Stimulated activated CD4-positive, alpha-beta T cell treated with anti-CD3 and anti-CD28 coated beads, Interleukin-15, amount 100 ng/mL, for 48 hours (primary cell): ENCODE measurements at regions not wholly inside any gene's neighbourhood (a gene's known extent, or its start where the extent isn't known, plus 50 kb on each side); places are given as distances from the start of the nearest gene placed in this dataset.
"Not testable (repeated sequence)": the region's sequence is repeated elsewhere in the genome, so short reads cannot be mapped to it uniquely, and the experiment has no call there.

Experiments
- DNase-seq, 2 donors: peaks; one replicate each; pipeline ENCODE4 v3.0.0-alpha.2; 2020; ENCODE audit warnings: low read depth in 2 of 2

DNA sequence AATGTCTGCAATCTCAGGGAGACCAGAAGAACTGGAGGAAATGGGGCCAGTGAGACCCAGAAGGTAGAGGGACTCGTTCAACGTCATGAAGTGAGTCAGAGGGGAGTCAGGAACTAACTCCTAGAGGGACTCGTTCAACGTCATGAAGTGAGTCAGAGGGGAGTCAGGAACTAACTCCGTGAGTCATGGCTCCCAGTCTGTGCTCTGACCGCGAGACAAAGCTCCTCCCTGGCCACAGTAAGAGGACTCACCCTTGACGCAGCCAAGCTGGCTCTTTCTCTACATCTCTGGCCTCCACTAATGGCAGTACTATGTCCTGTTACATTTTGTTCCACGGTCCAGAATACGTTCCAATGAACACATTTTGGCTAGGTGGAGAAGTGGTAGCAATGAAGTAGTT, 902.5 kb downstream of the KCNJ2 start:
- DNase-seq = no peak

DNA sequence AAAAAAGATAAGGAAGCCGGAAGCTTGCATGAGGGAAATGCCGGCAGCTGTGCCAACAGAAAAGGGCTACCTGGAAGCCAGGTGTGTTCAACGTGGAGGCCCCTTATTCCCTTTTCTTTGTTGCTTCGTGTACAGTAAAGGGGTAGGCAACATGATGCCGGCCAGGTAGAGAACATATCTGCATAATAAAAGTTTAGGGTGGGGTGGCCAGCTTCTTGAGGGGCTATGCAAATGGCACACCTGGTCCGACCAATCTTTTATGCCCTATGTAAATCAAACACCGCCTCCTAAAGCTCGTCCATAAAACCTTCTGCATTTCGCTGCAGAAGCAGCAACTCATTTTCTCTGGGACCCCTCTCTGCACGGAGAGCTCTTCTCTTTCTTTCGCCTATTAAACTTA, 911.6 kb downstream of the KCNJ2 start:
- no peak for DNase-seq

DNA sequence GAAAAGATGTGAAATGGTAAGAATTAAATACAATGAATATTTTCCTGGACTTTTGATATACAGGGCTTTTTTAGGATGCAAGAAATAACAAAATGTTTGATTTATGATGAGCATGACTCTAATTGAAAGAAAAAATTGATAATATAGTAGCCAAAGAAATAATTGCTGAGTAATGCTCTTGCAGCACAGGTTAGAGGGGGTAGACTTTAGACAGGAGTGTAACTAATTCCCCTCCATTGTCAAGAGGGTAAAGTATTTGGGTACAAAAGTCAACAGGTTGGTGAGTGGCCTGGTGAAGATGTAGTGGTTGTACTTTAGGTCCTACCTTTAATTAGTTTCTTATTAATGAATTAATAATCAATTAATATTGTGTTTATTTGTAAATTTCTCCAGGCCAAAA, 912.3 kb downstream of the KCNJ2 start:
- no peak for DNase-seq

DNA sequence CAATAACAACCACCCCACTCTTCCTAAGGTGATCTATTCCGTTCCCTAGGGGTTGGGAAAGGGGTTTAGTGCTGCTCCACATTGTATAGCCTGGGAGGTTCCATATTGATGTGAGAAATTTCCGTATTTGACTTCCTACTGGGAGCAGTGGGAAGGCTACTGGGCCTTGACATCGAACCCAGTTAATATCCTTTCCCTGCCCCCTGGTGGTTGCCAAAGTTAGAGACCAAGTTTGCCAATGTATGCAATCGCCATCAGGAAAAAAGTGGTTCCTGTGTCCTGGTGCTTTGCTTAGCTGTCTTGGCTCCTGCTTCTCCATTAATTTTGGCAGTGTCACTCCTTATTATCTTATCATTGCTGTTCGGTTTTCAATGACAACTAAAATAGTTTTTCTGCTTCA, 914.9 kb downstream of the KCNJ2 start:
- no peak for DNase-seq

DNA sequence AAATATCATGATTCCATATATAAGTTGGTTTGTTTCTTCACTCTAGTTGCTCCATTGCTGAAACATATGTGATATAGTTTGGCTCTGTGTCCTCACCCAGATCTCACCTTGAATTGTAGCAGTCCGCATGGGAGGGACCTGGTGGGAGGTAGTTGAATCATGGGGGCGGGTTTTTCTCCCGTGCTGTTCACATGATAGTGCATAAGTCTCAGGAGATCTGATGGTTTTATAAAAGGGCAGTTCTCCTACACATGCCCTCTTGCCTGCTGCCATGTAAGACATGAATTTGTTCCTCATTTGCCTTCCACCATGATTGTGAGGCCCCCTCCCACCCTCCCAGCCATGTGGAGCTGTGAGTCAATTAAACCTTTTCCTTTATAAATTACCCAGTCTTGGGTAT, 915.5 kb downstream of the KCNJ2 start:
- no peak for DNase-seq

DNA sequence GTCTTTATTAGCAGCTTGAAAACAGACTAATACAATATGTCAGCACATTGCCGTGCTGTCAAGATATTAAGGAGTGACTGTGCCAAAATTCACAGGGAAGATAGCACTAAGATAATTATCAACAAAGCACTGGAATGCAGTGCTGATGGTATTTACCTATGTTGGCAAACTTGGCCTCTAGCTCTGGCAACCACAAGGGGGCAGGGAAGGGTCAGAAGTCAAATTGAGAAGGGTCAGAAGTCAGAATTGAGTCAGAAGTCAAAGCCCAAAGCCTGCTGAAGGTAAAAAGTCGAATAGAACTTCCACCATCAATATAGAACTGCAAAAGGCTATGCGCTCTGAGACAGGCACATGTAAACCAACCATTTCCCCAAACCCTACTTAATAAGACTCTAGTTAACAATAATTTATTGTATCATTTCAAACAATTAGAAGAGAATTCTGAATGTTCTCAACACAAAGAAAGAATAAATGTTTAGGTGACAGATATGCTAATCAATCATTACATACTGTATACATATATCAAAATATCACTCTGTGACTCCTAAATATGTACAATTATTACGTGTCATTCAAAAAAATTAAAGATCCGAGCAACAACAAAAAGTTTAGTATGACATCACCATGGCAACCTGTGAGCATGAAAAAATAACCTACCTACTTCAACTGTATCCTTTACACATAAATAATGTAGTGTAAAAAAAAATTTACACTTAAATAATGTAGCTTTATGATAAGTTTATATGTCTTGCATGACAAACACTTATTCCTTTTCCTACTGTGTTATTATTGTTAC, 916.1 kb downstream of the KCNJ2 start:
- no peak for DNase-seq

DNA sequence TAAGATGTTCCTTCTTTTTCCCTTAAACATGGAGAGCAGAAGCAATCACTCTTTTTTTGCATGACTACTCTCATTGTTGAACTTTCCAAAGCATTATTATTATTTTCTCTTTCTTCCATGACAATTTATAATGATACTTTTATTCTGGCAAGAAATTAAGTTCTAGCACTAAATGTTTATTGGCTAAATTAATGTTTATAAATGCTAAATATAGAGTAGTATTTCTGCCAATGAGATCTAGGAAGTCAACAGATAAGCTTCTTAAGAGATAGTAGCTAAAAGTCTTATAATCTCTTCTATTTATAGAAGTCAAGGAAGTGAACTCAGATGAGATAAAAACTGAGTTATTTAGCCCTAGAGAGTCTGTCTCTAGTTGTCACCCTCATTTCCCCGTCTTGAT, 920.1 kb downstream of the KCNJ2 start:
- no peak for DNase-seq

DNA sequence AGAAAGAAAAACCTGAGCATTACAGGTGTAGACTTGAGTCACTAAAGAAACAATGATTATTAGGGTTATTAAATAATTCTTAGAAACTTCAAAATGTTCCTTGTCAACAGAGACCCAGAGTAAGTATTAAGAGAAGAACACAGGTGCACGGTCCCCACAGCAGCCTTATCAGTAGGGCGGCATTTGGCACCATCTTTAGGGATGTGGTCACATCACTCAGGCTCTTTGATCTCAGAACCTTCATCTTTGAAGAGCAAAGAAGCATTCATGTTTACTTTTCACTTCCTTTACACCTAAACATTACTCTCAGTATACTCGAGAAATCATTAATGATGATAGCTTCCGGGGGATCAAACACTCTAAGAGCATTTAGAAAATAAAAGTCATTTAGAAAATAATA, 928.7 kb downstream of the KCNJ2 start:
- no peak for DNase-seq

DNA sequence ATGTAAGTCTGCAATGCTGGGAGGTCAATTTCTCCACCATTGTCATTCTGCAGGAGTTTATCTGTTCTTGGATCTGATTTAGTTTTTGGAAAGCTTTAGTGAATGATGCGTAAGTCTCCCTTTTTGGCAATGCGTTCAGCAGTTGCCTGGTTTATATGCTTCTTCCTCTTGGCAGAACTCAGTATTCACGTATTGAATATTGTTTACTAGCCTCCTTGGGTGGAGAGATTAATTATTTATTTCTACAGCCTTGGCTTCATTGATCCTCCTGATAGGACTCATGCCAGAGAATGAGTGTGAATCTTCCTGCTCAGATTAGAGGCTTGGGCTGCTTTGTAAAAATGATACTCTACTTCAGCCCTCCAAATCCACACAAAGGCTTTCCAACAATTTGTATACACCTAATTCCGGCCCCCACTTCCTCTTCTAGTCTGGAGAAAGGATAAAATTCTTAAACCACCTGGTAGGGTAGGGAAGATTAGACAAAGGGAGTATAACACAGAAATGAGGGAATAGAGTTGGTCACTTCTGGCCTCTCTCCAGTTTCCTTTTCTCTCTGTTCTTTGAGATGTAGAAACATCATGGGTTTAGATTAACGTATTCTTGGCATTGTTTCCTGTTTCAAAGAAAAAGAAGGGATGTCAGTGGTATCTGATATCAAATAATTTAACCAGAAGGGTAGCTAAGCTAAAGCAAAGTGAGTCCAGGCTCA, 929.8 kb downstream of the KCNJ2 start:
- no peak for DNase-seq

DNA sequence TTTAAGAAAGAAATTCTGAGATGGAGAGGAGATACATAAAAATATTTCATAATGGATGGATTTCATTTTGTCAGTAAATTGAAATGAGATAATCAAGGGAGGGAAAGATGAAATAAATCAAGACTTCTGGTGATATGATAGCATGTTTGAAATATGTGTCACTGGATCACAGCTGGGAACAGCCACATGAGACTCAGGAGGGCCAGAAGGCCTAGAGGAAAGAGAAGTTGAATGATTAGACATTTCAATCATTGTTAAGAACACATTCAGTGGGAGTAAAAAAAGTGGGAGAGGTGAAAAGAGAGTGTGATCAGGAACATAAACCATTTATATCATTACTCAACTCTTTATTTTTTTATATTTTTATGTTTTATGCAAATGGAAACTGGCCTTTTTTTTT, 933.4 kb downstream of the KCNJ2 start:
- DNase-seq = no peak

DNA sequence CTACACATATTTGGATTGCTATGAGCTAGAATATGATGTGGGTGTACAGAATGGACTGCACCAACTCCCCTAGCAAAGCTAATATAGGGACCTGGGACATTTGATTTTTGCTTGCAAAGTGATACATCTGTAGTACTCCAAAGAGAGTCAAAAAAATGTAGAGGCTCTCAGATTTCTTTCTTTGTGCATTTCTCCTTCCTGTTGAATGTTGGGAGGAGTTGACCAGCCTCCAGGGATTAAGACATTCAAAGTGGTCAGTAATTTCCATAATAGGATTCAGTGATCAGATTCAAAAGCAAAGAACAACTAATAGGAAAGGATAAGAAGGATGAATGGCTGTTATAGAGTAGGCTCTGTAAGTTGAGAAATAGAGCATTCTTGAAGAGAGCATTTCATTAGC, 934.9 kb downstream of the KCNJ2 start:
- DNase-seq = no peak

DNA sequence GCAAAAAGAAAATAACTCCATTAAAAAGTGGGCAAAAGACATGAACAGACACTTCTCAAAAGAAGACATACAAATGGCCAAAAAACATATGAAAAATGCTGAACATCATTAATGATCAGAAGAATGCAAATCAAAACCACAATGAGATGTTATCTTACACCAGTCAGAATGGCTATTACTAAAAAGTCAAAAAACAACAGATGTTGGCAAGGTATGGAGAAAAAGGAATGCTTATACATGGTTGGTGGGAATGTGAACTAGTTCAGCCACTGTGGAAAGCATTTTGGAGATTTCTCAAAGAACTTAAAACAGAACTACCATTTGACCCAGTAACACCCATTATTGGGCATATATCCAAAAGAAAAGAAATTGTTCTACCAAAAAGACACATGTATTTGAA, 936.7 kb downstream of the KCNJ2 start:
- not testable (repeated sequence) for DNase-seq

DNA sequence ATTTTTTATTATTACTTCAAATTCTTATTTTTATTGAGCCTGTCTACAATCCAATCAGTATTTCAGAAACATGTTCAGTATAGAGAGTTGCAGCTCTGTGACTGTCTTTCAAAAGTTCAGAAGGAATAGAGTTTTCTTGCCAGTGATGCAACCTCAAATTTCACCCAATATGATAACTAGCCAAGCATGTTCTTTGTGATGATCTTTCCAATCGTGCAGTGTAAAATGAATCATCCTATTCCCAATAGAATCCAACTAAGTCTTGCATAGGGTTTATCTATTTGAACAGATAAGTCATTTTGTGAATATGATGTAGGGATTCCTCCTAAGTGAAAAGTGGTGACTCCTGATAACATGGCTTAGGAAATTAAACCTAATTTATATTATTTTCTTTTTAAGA, 937.8 kb downstream of the KCNJ2 start:
- DNase-seq = no peak

DNA sequence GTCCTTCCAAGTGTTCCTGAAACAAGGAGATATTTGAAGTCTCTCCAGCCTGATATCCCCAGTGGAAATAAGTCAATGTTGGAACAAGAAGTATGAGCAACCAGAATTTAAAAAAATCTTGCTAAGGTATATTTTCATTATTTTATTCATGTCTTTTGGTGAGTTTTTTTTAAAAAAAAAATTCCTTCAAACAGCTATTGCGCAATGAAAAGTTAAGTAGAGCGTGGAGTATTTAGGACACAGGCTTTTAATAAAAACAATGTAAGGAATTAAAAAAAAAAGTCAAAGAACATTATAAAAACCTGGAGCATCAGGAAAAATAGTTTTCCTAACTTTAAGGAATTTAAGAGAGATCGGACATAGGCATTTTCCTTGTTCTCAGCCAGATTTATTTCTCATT, 940.4 kb downstream of the KCNJ2 start:
- DNase-seq = no peak

DNA sequence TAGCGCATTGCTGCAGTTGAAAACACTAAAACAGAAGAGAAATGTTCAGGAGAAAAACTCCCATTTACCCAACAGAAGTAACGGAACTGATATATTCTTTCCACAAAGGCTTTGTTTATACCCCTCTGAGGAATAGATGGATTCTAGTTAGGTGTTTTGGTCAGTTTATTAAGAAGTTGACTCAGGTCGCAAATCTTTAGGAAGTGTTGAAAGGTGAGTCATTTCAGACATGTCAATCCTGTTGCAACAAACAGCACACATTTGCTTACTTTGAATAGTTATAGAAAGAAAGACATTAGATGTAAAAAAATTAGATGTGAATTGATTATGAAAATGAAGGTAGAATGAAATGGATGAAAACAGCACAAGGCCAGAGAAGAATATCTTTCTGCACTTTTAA, 941.0 kb downstream of the KCNJ2 start:
- DNase-seq = no peak

DNA sequence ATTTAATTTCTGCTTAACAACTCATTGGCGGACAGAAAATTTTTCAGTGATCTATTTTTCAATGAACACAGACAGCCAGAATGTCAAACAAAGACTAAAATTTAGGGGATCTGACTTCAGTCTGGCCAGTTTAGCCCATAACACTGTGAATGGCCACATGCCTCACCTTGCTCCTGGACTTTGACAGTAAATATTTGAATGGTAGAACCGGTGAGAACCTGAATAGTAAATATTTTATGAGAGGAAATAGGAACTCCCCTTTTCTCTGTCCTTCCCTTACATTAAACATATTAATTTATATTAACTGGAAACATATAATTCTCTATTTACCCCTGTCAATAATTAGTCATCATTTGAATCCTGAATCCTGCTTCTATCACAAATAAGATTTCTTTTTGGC, 942.1 kb downstream of the KCNJ2 start:
- no peak for DNase-seq

DNA sequence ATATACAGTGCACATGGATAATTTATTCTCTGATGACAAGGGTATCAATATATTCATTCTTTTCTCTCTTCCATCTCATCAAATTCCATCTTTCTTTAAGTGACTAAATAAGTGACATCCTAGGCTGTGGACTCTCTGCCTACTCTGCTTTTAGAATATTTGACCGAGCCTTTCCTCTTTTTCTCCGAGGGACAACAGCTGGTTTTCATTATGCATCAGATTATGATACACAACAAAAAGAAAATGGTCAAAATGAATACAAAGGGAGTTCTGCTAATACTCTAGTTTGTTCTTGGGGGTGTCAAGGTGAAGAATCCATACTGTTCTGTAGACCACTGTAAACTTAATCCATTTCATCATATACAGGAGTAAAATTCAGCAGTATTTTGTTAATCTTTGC, 942.6 kb downstream of the KCNJ2 start:
- no peak for DNase-seq

DNA sequence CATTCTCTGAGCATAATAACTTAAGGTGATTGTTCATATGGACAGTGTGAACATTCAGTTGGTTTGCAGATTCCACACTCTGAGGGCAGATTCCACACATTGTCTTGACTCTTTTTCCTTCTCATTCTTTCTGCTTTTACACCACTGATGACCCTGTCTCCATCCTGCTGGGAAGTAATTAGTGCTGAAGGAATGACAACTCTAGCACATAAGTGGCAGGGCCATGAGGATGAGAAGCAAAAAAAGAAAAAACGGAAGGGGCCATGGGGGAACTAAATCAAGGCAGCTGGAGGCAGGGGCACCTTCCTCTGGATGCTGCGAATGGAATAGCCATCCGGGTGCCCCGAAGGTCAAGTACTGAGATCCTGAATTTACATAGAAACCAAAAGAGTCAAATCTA, 944.0 kb downstream of the KCNJ2 start:
- DNase-seq = no peak

DNA sequence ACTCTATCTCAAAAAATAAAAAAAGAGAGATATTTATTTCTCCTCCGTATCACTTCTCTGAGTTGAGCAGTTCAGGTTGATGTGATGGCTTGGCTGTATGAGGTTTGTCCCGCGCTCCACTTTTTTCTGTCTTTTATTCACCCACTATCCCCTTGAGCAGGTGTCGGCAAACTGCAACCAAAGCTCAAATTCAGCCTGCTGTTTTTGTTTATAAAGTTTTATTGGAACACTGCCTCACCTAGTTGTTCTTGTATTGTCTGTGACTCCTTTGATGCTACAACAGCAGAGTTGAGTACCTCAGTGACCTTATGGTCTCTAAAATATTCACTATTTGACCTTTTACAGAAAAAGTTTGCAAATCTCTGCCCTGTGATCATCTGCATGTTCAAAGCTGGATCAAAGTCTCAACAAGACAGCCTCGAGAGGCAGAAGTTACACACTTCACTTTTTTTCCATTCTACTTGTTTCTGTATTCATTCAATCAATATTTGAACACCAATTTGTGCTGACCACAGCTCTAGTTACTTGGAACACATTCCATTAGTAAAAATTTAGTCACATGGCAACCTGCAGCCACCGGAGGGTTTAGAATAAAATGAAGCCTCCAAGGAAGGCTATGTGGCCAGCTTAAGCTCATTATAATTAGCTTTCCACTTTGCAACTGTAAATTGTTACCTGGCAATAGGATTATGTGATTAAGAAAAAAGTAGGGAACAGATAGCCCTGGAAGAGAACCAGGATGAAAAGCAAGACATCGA, 945.8 kb downstream of the KCNJ2 start:
- no peak for DNase-seq

DNA sequence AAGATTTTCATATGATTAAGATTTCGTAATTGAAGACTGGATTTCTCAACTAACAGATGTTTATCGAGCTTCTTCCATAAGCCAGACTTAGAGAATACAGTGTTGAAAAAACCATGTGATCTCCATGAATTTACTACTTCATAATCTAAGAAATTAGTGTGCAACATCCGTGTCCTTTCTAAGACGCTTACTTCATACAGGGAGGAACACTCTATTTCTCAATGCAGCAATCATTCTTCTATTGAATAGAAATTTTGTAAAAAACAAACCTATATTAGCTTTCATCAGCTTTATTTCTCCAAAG, 946.3 kb downstream of the KCNJ2 start:
- no peak for DNase-seq

DNA sequence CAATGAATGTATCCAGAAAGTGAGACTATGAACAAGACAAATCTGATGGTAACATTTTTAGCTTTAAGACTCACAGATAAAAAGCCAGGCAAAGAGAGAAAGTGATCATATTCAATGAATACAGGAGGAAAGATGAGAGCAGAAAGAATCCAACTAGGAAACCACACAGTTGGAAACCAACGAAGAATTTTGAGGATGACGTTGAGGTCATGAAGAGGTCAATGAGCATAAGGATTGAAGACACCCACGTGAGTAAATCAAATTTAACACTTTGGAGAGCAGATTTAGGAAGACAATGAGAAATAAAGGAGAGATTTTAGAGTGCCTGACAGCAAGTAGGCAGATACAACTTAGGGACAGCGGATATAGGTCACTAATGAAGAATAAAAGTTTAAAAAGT, 948.1 kb downstream of the KCNJ2 start:
- no peak for DNase-seq

DNA sequence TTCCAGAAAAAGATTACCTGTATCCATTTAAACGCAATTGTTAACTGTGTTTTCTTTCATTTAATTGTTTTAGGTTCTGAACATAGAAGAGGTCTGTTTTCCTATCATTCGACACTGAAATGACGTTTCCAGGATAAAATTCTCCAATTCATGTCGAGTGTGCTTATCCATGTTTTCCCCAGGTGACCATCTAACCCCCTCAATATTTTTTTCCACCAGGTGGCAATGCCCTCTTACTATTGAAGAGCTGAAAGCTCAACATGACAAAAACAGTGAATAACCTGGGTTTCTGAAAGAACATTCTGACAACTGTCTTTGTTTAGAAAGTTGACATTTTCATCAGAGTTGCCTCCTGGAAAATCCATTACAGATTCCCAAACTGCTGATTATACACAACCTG, 948.7 kb downstream of the KCNJ2 start:
- no peak for DNase-seq

DNA sequence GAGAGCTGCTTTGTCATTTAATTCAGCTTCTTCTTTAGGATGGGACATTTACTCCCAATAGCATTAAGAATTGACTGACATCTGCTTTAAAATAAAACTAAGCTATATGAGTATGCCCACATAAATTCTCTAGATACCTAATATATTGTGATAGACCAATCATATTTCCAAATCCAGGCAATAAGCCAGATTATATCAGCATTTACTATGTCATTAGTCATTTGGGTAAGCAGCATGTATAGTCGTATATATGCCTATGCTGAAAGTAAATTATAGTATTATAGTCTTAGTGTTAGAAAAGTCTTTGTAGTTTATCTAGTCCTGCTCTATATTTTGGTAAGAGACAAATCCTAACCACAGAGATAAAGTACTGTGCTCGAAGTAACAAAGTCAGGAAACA, 958.1 kb downstream of the KCNJ2 start:
- DNase-seq = no peak
